HG02588 (cell line): ENCODE measurements at regions not wholly inside any gene's neighbourhood (a gene's known extent, or its start where the extent isn't known, plus 50 kb on each side); places are given as distances from the start of the nearest gene placed in this dataset.

Experiments
- ATAC-seq: cut with Tn5 transposase; IDR thresholded peaks from one replicate; pipeline ENCODE4 v1.9.1; 2021; ENCODE audit warnings: mild to moderate bottlenecking, moderate library complexity; ENCODE audit not compliant: unreplicated experiment

DNA sequence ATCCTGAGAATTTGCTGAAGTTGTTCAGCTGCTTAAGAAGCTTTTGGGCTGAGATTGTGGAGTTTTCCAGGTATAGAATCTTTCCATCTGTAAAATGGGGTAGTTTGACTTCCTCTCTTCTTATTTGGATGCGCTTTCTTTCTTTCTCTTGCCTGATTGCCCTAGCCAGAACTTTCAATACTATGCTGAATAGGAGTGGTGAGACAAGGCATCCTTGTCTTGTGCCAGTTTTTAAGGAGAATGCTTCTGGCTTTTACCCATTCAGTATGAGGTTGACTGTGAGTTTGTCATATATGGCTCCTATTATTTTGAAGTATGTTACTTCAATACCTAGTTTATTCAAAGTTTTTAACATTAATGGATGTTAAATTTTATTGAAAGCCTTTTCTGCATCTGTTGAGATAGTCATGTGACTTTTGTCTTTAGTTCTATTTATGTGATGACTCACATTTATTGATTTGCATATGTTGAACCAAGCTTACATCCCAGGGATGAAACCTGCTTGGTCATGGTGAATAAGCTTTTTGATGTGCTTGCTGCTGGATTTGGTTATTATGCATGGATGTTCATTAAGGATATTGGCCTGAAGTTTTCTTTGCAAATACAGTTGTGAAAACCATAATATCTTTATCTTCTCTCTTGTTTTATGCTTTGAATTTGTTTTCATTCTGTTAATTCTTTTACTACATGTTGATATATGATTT, 573.8 kb upstream of the NDST4 start:
- no peak for ATAC-seq

DNA sequence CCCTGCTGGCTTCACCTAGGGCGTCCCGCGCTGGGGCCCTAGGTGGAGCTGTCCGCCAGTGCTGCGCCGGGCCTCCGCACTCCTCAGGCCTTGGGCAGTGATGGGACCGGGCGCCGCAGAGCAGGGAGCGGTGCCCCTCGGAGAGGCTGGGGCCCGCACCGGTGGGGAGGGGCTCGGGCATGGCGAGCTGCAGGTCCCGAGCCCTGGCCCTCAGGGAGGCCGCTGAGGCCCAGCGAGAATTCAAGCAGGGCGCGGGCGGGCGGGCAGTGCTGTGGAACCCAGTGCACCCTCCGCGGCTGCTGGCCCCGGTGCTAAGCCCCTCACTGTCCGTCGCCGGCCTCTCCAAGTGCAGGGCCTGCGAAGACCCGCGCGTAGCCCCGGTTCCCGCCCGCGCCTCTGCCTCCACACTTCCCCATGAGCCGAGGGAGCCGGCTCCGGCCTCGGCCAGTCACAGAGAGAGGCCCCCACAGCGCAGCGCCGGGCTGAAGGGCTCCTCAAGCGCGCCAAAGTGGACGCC, 565.1 kb upstream of the NDST4 start:
- no peak for ATAC-seq

DNA sequence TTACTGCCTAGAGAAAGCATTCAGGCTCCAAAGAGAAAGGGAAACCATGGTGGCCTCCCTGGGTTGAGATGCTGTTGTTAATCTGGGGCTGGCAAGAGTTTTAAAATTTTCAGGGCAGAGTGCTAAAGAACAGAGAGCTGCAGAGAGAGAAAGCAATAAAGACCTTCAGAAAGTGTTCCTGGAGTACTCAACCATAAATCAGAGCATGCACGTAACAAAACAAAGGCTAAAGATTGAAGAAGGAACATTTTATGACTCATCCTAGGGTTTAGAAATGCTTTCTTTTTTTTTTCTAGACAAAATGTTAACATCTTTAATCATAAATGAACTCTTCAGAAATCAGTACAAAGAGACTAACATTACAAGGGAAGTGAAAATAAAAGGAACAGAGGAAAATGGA, 562.3 kb upstream of the NDST4 start:
- no peak for ATAC-seq

DNA sequence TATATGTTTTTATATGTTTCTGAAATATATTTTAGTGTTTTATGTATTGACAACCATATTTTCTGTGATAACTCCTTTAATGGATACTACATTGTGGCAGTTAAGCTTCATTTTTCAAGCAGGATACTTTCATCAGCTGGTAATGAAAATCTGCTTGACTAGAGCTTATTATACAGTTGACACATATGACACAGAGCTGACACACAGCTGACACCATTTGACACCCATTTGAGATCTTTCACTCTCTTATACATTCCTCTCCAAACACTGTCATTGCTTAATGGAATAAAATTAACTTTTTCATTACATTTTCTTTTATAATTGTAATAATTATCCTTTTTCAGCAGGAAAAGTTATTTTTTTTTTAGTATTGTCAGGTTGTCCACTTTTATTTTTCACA, 561.1 kb upstream of the NDST4 start:
- no peak for ATAC-seq

DNA sequence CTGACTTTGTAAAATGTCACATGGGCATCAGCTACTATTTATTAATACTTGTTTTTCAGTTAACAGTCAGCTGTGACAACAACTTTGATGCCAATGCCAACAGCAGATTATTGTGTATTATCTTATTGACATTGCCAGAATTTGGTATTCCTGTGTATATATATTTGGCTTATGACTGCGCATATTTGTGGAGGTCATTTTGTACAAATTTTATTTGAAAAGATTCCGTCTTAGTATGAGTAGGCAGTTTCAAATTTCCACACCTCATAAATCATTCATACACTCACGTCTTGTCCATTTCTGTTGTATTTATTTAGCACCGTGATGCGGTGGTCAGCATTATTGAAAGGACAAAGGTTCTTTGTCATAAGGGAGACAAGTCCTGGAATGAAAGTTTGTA, 558.2 kb upstream of the NDST4 start:
- ATAC-seq, result no peak

DNA sequence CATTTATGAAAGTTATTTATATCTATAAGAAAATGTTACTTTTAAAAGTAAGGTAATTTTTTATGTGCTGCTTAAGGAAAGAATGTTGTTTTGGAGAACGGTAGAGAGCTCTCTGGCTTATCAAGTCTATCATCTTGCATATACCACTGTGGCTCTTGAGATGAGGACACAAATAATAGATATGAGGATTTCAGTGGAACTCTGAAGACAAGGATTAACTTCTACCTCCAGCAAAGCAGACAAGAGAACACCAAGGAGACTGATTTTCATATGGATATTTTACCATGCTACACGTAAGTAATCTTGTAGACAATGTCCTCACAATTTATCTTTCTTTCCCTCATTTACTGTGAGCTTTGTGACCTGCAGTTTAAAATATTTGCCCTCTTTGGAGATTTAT, 557.5 kb upstream of the NDST4 start:
- ATAC-seq, result no peak

DNA sequence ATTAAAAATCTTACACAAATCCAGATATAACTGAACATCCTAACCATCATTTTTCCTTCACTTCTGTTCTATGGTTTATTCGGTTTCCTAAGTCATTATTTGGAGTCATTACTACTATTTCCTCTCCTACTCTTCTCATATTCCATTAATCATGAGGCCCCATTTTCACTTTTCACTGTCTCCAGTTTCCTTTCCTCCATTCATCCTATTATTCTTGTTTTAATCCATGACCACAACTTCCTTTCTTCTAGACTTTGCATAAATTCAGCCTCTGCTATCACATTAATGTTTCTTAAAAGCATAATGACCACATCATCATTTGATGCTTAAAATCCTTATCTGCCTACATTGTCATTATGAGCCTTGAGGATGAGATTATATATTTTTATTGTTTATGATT, 555.0 kb upstream of the NDST4 start:
- ATAC-seq, result no peak

DNA sequence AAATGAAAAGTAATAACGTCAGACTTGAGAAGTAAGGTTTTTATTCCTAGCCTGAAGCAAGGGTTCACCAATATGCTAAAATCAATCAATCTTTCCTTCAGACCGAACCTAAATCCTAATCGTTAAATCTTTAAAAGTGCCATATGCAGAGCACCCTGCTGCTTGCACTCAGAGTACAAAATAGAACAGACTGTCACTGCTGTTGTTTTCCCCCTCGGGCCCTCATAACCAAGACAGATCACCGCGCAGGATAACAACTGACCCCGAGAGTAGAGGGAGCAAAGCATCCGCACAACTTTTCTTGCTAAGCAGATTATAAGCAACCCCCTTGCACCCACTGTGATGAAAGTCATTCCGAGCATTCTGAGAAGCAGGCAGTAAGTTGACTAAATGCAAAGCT, 550.9 kb upstream of the NDST4 start:
- no peak for ATAC-seq

DNA sequence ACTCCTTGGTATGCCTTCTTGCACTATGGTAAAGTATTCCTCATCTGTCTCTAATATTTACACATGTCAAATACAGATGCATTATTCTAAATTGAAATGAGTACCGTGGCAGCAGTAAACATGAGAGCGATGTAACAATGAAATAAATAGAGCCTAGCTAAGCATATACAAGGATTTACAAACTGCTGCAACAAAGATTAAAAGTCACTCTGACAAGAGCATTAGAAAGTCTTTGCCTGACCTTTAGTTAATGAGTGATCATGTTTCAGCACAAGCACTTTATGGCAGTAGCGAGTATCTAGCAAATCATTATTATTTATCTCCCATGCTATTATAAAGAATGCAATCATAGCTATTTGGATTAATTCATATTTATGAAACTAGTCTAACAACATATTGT, 547.0 kb upstream of the NDST4 start:
- no peak for ATAC-seq

DNA sequence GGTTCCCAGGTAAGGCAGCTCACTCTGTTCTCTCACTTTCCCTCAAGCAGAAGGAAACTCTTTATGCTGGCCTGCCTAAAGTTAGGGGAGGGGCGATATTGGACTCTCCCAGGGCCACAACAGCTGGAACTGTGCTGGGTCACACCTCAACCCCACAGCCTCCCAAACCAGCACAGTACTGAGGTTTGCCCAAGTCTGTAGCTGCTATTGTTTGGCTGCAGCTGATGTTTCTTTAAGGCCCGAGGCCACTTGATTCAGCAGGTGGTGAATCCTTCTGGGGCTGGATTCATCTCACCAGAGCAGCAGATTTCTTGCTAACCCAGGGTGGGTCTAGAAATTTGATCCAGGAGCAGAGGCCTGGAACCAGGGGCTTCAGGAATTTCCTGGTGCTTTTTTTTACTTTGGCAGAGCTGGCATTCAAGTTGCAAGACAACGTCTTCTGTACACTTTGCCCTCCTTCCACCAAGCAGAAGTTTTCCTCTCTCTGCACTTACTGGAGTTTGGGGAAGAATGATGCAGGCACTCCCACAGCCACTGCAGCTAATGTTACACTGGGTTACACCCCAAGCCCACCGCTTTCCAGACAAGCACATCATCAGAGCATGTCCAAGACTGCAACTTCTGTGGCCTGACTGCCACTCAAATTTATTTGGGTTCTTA, 544.7 kb upstream of the NDST4 start:
- no peak for ATAC-seq

DNA sequence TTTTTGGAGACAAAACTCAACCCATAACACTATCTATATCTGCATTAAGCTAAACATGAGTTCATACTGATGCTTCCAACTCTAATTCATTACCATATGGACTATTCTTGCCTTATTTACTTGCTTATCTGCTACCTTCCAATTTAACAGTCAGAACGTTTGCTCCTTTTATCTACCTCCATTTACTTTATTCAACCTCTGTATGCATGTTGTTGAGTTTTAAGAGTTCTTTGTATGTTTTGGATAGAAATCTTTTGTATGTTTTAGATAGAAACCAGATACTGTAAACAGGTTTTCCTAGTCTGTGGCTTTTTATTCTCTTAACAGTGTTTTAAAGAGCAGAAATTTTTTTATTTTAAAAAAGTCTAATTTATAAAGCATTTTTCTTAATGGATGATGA, 542.2 kb upstream of the NDST4 start:
- ATAC-seq, result no peak

DNA sequence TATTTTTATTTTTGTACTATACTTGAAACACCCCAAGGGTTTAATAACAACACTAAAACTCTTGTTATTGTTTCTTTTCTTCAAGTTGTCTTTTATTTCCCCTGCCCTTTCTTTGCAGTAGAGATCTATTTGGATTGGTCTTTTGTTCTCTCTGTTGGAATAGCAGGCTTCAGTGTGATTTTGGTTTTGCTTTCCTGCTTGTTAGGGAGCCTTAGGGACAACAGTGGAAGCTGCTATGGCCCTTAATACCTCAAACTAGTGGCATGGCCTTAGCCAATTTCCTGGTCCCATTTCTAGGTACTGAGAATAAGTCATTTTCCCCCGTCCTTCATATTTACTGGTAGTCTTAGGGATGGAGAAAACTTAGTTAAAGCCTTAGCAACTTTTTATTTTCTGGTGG, 535.4 kb upstream of the NDST4 start:
- no peak for ATAC-seq

DNA sequence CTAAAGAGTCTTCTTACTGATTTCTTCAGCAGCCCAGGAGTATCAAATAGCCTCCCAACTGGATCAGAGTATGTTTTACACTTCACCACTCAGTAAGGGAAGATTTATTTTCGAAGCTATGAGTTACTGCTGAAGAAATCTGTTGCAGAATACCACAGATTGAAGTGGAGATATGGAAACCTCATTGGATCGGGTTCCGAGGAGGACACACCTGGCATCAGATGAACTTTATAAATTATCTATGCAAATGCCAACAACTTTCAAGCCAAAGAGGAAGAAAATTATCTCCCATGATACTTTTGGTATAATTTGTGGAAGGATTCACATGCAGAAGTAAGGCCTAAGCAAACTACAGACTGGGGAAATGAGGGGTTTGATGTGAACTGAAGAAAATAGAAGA, 515.9 kb upstream of the NDST4 start:
- ATAC-seq, result no peak

DNA sequence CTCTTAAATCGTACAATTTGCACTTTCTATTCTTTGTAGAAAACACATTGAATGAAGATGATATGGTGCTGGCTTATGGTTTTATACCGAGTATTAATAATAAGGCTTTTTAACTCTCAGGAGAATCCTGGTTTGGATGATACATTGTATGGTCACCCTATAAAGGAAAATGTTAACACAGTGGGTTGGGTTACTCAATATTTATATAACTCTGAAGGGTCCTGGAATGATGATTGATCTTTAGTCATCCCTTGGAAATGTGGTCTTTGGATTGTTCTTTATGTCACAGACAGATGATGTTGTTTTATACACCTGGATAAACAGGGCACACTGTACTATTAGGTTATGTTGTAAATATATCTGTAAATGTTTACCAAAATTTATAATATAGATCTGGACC, 496.2 kb upstream of the NDST4 start:
- no peak for ATAC-seq

DNA sequence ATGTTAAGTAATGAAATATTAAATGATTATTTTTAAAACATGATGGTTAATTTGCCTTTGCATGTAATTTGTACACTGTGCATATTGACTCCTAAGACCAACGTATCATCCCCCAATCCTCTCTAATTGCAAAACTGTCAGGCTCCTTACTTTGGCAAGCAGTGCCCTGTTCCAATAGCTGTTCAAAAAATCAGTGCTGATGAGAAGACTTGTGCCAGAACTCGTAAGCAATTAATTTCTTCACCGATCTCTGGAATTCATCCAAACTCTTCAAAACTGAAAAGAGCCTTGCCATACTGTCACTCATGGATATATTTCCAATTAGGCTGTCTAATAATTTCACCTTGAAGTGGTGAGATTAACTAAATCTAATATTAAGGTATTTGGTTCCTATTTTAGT, 493.9 kb upstream of the NDST4 start:
- ATAC-seq, result no peak

DNA sequence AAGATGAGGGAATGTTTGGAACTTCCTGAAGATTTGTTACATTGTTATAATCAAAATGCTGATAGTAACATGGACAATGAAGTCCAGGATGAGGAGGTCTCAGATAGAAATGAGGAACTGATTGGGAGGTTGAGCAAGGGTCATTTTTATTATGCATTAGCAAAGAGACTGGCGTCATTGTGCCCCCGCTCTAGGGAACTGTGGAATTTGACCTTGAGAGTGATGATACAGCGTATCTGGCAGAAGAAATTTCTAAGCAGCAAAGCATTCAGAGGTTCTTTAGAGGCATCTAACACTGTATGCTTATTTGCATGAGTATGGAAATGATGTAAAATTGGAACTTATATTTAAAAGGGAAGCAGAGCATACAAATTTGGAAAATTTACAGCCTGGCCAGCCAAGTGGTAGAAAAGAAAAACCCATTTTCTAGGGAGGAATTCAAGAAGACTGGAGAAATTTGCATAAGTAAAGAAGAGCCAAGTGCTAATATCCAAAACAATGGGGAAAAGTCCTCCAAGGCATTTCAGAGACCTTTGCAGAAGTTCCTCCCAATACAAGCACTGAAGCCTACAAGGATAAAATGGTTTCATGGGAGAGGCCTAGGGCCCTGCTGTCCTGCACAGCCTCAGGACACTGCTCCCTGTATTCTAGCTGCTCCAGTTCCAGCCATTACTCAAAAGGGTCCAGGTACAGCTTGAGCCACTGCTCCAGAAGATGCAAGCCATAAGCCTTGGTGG, 483.0 kb upstream of the NDST4 start:
- ATAC-seq, result no peak

DNA sequence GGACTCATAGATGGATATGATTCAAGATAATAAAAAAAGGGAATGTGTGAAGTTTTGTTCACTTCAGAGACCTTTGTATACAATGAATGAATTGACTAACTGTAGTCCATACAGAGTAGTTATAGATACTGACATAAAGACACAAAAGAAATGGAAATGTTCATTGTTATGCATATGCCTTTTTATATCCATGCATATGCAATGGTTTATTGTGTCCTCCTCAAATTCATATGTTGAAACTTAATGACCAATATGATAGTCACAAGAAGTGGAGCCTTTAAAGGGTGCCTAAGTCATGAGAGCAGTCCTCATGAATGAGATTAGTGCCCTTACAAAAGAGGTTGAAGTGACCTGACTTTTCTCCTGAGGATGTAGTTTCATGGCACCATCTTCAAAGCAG, 467.5 kb upstream of the NDST4 start:
- no peak for ATAC-seq

DNA sequence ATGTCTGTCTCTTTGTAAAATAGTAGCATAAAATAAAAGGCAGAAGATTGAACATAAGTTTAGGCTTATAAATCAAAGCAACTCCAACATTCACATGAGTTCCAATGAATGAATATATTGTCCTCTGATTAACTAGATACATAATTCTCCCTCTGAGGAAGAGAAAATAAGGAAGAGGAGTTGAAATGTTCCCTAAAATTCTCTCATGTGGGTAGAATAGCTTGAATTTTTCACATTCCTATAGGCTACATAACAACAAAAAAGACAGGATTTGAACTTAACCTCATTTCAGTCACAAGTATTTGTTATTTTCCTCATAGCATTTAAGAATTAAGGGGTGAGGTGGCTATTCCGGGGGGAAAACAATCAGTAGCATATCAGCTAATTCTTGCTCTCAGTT, 462.4 kb upstream of the NDST4 start:
- no peak for ATAC-seq

DNA sequence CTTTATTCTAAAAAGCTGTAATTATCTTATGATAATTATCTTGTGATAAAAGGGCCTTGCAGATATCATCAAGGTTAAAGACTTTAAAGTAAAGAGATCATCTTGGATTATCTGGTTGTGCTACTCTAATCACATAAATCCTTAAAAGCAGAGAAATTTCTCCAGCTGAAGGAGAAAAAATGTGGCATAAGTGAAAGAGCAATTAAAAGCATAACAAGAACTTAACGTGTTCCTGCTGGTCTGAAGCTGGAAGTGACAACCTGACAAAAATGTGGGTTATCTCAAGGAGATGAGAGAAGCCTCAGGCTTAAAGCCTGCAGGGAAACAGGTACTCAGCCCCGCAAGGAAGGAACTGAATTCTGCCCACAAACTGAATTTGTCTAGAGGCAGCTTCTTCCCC, 449.1 kb upstream of the NDST4 start:
- ATAC-seq, result no peak

DNA sequence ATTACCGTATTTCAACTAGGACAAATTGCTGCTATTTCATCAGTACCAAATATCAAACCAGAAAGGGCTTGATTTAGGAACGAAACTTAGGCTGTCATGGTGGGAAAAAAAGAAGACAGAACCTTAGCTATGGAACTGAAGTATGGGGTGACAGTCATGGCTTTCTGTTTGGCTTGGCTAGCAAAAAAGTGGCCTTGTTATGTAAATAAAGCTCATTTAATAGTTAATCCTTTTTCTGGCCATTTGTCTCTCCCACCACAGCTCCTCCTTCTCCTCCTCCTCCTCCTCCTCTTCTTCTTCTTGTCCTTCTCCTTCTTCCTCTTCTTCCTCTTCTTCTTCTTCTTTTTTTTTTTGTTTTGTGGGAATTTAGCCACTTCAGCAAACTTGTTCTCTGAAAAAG, 434.7 kb upstream of the NDST4 start:
- no peak for ATAC-seq

DNA sequence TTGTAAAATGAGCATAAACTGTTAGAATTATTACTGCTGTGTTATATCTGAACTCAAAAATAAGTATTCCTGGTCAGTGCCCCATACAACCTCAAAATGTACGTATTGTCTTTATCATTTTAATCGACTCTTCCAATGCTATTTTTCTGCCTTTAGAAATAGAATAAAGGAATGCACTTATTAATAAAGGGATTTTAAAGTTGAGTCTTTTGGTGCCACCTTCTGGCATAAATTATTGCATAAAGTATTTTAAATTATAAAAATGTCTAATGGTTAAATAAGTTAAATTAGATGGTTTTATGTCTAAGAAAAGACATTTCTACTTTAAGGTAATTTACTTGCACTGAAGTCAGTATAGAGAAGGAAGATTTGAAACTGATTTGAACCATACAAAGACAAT, 424.0 kb upstream of the NDST4 start:
- ATAC-seq, result no peak

DNA sequence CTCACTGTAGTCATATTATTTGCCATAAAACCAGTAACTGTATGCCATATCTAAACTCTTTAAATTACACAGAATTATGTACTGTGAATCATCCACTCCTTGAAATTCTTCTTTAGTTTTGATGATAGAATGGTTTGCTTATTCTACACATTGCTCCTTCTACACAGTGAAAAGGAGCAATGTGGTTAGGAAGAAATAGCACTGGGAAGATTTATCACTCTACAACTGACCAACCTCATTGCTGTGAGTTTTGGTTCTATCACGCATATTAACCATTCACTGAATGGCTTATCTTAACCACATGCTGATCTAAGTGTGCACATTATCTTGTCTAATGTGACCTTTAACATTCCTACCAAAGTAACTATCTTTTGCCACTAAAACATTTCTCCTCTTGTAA, 415.7 kb upstream of the NDST4 start:
- no peak for ATAC-seq
